Natural killer cell treated with Interleukin-12 subunit alpha and Interleukin-12 subunit beta and Interleukin-15 and Interleukin-18, amount 100 ng/mL, for 72 hours (primary cell): ENCODE measurements at regions not wholly inside any gene's neighbourhood (a gene's known extent, or its start where the extent isn't known, plus 50 kb on each side); places are given as distances from the start of the nearest gene placed in this dataset.
"Not testable (repeated sequence)": the region's sequence is repeated elsewhere in the genome, so short reads cannot be mapped to it uniquely, and the experiment has no call there.

Source experiments
- ATAC-seq, 2 donors: fragments of 150-1000 bp; cut with Tn5 transposase in 1 of 2; sonication (Bioruptor Pico), chemical (Tn5 transposase) in 1 of 2; 2 replicates each; pipeline ENCODE4 v1.10.0; 2021
- DNase-seq: peaks from one replicate; pipeline ENCODE4 v3.0.0; 2022; ENCODE audit warnings: low spot score
- H3K27ac Mint-ChIP-seq, 2 donors: 1 replicate in 1 of 2; 2 replicates in 1 of 2; pipeline ENCODE4 v1.8.0; 2022; ENCODE audit warnings: mixed read lengths in 2 of 2, mild to moderate bottlenecking in 1 of 2, moderate library complexity in 1 of 2
- H3K27me3 Mint-ChIP-seq, 2 donors: 1 replicate in 1 of 2; 2 replicates in 1 of 2; pipeline ENCODE4 v1.8.0; 2022; ENCODE audit warnings: mixed read lengths in 2 of 2
- H3K36me3 Mint-ChIP-seq: one replicate; pipeline ENCODE4 v1.8.0; 2022; ENCODE audit warnings: mixed read lengths
- H3K4me1 Mint-ChIP-seq, 2 donors: 1 replicate in 1 of 2; 2 replicates in 1 of 2; pipeline ENCODE4 v1.8.0; 2022; ENCODE audit warnings: low read depth in 2 of 2, mixed read lengths in 2 of 2, mild to moderate bottlenecking in 1 of 2
- H3K4me3 Mint-ChIP-seq: one replicate; pipeline ENCODE4 v1.8.0; 2022; ENCODE audit warnings: mixed read lengths
- H3K9me3 Mint-ChIP-seq: 2 replicates; pipeline ENCODE4 v1.8.0; 2022; ENCODE audit warnings: mixed read lengths

DNA sequence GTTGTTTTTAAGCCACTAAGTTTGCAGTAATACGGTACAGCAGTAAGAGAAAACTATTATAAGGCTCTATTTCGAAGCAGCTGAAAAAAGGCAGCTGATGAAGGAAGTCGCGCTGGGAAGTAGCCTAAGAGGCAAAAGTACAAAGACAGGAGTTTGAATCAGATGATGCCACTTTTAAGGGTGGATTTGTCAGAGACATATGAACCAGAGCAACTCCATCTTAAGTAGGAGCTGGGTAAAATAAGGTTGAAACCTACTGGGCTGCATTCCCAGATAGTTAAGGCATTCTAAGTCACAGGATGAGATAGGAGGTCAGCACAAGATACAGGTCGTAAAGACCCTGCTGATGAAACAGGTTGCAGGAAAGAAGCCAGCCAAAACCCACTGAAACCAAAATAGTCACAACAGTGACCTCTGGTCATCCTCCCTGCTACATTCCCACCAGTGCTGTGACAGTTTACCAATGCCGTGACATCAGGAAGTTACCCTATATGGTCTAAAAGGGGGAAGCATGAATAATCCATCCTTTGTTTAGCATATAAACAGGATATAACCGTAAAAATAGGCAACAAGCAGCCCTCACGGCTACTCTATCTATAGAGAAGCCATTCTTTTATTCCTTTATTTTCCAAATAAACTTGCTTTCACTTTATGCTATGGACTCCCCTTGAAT lies 91.8 kb upstream of the PRSS3 start:
- Mint-ChIP-seq H3K27me3 (peaks cover 7 to 27% of the 10 kb centered on the region in 2 donors), H3K27ac (no peak overlapping the region), H3K9me3 (no peaks in the 10 kb centered on the region), H3K4me1 (peaks cover 0 to 4% of the 10 kb centered on the region in 2 donors), H3K36me3 (no peaks in the 10 kb centered on the region), H3K4me3 (no peak overlapping the region)
- ATAC-seq, result no peak
- no peak for DNase-seq

DNA sequence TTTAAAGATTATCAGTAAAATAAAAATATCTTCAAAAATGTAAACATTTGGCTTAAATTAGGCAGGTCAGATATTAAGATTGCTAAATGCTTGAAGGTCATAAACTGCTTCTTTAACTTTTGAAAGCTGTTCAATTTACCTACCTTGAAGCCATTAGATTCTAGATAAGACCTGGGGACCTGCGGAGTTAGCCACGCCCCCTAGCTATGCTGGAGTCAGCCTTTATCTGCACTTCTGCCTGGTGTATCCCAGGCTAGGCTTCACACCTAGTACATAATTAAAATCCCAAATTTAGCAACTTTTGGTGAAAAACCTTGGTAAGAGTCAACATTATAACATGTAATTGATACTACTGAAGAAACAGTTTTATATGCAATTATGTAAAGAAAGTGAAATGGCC lies 89.9 kb upstream of the PRSS3 start:
- not testable (repeated sequence) for H3K4me3 Mint-ChIP-seq, H3K27ac Mint-ChIP-seq

DNA sequence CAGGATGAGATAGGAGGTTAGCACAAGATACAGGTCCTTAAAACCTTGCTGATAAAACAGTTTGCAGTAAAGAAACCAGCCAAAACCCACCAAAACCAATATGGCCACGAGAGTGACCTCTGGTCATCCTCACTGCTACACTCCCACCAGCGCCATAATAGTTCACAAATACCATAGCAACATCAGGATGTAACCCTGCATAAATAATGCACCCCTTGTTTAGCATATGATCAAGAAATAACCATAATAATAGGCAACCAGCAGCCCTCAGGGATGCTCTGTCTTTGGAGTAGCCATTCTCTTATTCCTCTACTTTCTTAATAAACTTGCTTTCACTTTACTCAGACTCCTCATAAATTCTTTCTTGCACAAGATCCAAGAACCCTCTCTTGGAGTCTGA lies 86.9 kb upstream of the PRSS3 start:
- Mint-ChIP-seq H3K27me3 (peaks cover 10 to 14% of the 10 kb centered on the region in 2 donors), H3K36me3 (no peaks in the 10 kb centered on the region), H3K27ac (no peak overlapping the region), H3K4me1 (no peaks in the 10 kb centered on the region), H3K9me3 (no peaks in the 10 kb centered on the region), H3K4me3 (no peak overlapping the region)
- ATAC-seq, result no peak
- DNase-seq, result no peak

More for the DNA sequence above, 89.9 kb upstream of the PRSS3 start:
- H3K4me1 Mint-ChIP-seq, H3K36me3 Mint-ChIP-seq, DNase-seq, ATAC-seq, H3K9me3 Mint-ChIP-seq: not testable (repeated sequence)
- H3K27me3 Mint-ChIP-seq, result peaks cover 5 to 14% of the 10 kb centered on the region in 2 donors

DNA sequence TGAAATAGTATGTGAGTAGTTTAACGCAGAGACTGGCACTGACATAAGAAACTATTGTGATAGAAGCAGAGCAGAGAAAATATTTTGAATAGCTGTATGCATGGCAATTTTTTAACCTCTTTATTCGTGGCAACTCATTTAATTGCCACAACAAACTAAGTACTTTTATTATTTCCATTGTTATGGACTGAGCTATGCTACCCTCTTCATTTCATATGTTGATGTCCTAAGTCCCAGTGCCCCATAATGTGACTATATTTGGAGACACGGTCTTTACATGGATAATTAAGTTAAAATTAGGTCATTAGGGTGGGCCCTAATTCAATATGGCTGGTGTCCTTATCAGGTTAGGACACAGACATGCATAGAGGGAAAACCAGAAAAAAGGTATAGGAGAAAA lies 86.1 kb upstream of the PRSS3 start:
- no peak for DNase-seq
- no peak overlapping the region for H3K27ac Mint-ChIP-seq
- H3K27me3 Mint-ChIP-seq, result peaks cover 10 to 14% of the 10 kb centered on the region in 2 donors
- H3K4me1 Mint-ChIP-seq, result no peaks in the 10 kb centered on the region
- H3K4me3 Mint-ChIP-seq, result no peak overlapping the region
- no peaks in the 10 kb centered on the region for H3K36me3 Mint-ChIP-seq
- no peaks in the 10 kb centered on the region for H3K9me3 Mint-ChIP-seq
- no peak for ATAC-seq

DNA sequence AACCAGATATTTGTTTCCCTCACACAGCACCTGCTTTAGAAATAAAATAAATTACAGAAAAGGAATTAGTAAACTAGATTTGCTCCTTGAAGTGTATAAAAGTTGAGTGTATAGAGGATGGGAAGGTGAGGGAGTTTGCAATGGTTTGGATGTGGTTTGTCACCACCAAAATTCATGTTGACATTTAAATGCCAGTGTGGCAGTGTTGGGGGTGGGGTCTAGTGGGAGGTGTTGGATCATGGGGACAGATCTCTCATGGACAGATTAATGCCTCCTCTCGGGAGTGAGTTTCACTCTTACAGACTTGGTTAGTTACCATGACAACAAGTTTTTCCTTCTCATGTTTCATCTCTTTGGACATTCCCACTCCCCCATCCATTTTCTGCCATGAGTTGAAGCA lies 83.9 kb upstream of the PRSS3 start:
- not testable (repeated sequence) for DNase-seq, ATAC-seq, H3K4me1 Mint-ChIP-seq, H3K9me3 Mint-ChIP-seq, H3K4me3 Mint-ChIP-seq, H3K36me3 Mint-ChIP-seq, H3K27ac Mint-ChIP-seq
- H3K27me3 Mint-ChIP-seq, result peaks cover 6 to 10% of the 10 kb centered on the region in 2 donors

- H3K9me3 Mint-ChIP-seq, result no peaks in the 10 kb centered on the region
- no peak for ATAC-seq
Observed at GRCh38 chr9:33714989-33715388, 80.4 kb upstream of the PRSS3 start.

GRCh38 chr9:33718987-33719386 lies 76.4 kb upstream of the PRSS3 start:
- H3K4me1 Mint-ChIP-seq, result peaks cover 0 to 5% of the 10 kb centered on the region in 2 donors
- no peak for DNase-seq
- H3K9me3 Mint-ChIP-seq, result no peaks in the 10 kb centered on the region
- H3K36me3 Mint-ChIP-seq, result no peaks in the 10 kb centered on the region
- no peak overlapping the region for H3K27ac Mint-ChIP-seq
- no peak overlapping the region for H3K4me3 Mint-ChIP-seq
- ATAC-seq, result no peak
- H3K27me3 Mint-ChIP-seq, result peaks cover 0 to 8% of the 10 kb centered on the region in 2 donors

More at GRCh38 chr9:33714989-33715388, 80.4 kb upstream of the PRSS3 start:
- no peak overlapping the region for H3K27ac Mint-ChIP-seq
- H3K27me3 Mint-ChIP-seq, result peaks cover 0 to 7% of the 10 kb centered on the region in 2 donors
- DNase-seq, result no peak
- H3K4me3 Mint-ChIP-seq, result no peak overlapping the region
- H3K4me1 Mint-ChIP-seq, result peaks cover 0 to 2% of the 10 kb centered on the region in 2 donors
- H3K36me3 Mint-ChIP-seq, result no peaks in the 10 kb centered on the region

GRCh38 chr9:33719581-33720374 lies 75.6 kb upstream of the PRSS3 start:
- Mint-ChIP-seq H3K27ac (no peak overlapping the region), H3K36me3 (no peaks in the 10 kb centered on the region), H3K4me3 (peak overlapping the region; percentile 64), H3K9me3 (no peaks in the 10 kb centered on the region), H3K4me1 (peaks cover 0 to 5% of the 10 kb centered on the region in 2 donors), H3K27me3 (peaks cover 6 to 11% of the 10 kb centered on the region in 2 donors)
- DNase-seq, result no peak
- ATAC-seq, result peak; percentile 57 to 75

GRCh38 chr9:33721674-33722358 lies 73.5 kb upstream of the PRSS3 start:
- ATAC-seq (peak; percentile 79 to 90), DNase-seq (peak; percentile 80)
- Mint-ChIP-seq H3K4me1 (peaks cover 0 to 3% of the 10 kb centered on the region in 2 donors), H3K27me3 (peaks cover 7 to 8% of the 10 kb centered on the region in 2 donors), H3K36me3 (no peaks in the 10 kb centered on the region), H3K4me3 (no peak overlapping the region), H3K9me3 (no peaks in the 10 kb centered on the region), H3K27ac (no peak overlapping the region)

- no peaks in the 10 kb centered on the region for H3K36me3 Mint-ChIP-seq
- ATAC-seq (no peak), DNase-seq (no peak)
- peaks cover 7 to 9% of the 10 kb centered on the region in 2 donors for H3K27me3 Mint-ChIP-seq
- no peak overlapping the region for H3K4me3 Mint-ChIP-seq
- peaks cover 0 to 3% of the 10 kb centered on the region in 2 donors for H3K4me1 Mint-ChIP-seq
- H3K27ac Mint-ChIP-seq, result no peak overlapping the region
- no peaks in the 10 kb centered on the region for H3K9me3 Mint-ChIP-seq
Observed at GRCh38 chr9:33722359-33722675, 73.0 kb upstream of the PRSS3 start.

GRCh38 chr9:33728613-33729012 lies 66.7 kb upstream of the PRSS3 start:
- H3K9me3 Mint-ChIP-seq, result no peaks in the 10 kb centered on the region
- H3K4me1 Mint-ChIP-seq, result no peaks in the 10 kb centered on the region
- H3K27ac Mint-ChIP-seq, result no peak overlapping the region
- ATAC-seq (no peak), DNase-seq (no peak)
- no peak overlapping the region for H3K4me3 Mint-ChIP-seq
- H3K36me3 Mint-ChIP-seq, result no peaks in the 10 kb centered on the region
- peaks cover 6 to 15% of the 10 kb centered on the region in 2 donors for H3K27me3 Mint-ChIP-seq

- Mint-ChIP-seq H3K36me3 (no peaks in the 10 kb centered on the region), H3K4me1 (no peaks in the 10 kb centered on the region), H3K27ac (peak overlapping the region in 1 of 2 donors; percentile 1), H3K27me3 (peaks cover 7 to 8% of the 10 kb centered on the region in 2 donors), H3K4me3 (no peak overlapping the region), H3K9me3 (no peaks in the 10 kb centered on the region)
- no peak for ATAC-seq
- DNase-seq, result no peak
Observed at GRCh38 chr9:33731142-33731541, 64.2 kb upstream of the PRSS3 start.

DNA sequence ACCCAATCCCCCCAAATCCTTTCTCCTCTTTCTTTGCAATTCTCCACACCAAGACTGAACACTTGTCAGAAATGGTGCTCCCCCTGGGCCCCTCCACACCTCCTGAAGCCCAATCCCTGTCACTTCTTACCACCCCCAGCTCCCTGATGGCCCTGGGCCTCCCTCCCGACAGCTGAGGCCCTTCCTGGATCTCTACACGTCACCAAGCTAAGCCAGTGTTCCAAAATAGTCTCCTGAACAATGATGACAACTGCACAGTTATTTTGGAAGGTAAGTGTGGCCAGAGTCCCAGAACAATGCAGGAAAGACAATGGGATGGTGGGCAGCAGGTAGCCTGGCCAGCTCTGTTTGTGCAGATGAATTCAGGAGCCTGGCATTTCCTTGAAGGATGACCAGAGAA lies 63.7 kb upstream of the PRSS3 start:
- H3K36me3 Mint-ChIP-seq, result no peaks in the 10 kb centered on the region
- no peaks in the 10 kb centered on the region for H3K9me3 Mint-ChIP-seq
- H3K4me3 Mint-ChIP-seq, result no peak overlapping the region
- peak overlapping the region in 1 of 2 donors; percentile 1 for H3K27ac Mint-ChIP-seq
- DNase-seq (no peak), ATAC-seq (no peak)
- H3K27me3 Mint-ChIP-seq, result peaks cover 8 to 9% of the 10 kb centered on the region in 2 donors
- no peaks in the 10 kb centered on the region for H3K4me1 Mint-ChIP-seq
